Liver (tissue), 8 donors: ENCODE measurements at regions not wholly inside any gene's neighbourhood (a gene's known extent, or its start where the extent isn't known, plus 50 kb on each side); places are given as distances from the start of the nearest gene placed in this dataset.

Experiments used
- DNase-seq: peaks from one replicate; pipeline ENCODE4 v3.0.0-alpha.2; 2017; ENCODE audit warnings: low spot score
- H3K27ac ChIP-seq, 2 donors: one replicate each; pipeline ENCODE4 v1.7.0; 2013; ENCODE audit warnings: inconsistent platforms in 2 of 2, low read length in 2 of 2, control low read depth in 1 of 2, low read depth in 1 of 2, mild to moderate bottlenecking in 1 of 2
- H3K27me3 ChIP-seq, 4 donors: one replicate each; pipeline versions ENCODE4 v1.6.1 to v1.7.0; 2013; ENCODE audit warnings: low read length in 3 of 4, inconsistent platforms in 1 of 4, mild to moderate bottlenecking in 1 of 4, moderate library complexity in 1 of 4; ENCODE audit not compliant: control insufficient read depth in 4 of 4, insufficient read depth in 4 of 4
- H3K36me3 ChIP-seq, 4 donors: one replicate each; pipeline versions ENCODE4 v1.6.1 to v1.7.0; 2013; ENCODE audit warnings: low read length in 3 of 4, mild to moderate bottlenecking in 3 of 4, low read depth in 1 of 4, moderate library complexity in 1 of 4; ENCODE audit not compliant: control insufficient read depth in 4 of 4, insufficient read depth in 3 of 4
- H3K4me1 ChIP-seq, 4 donors: one replicate each; pipeline versions ENCODE4 v1.6.1 to v1.7.0; 2013; ENCODE audit warnings: low read length in 3 of 4, mild to moderate bottlenecking in 3 of 4, moderate library complexity in 1 of 4; ENCODE audit not compliant: control insufficient read depth in 4 of 4, insufficient read depth in 4 of 4
- H3K4me3 ChIP-seq, 3 donors: one replicate each; pipeline versions ENCODE4 v1.6.1 to v1.7.0; 2013; ENCODE audit warnings: low read length in 3 of 3, control low read depth in 1 of 3, low read depth in 1 of 3, mild to moderate bottlenecking in 1 of 3
- H3K9ac ChIP-seq, 2 donors: one replicate each; pipeline ENCODE4 v1.7.0; 2013; ENCODE audit warnings: low read length in 2 of 2, mild to moderate bottlenecking in 2 of 2, moderate library complexity in 2 of 2, control low read depth in 1 of 2, low read depth in 1 of 2
- H3K9me3 ChIP-seq, 4 donors: one replicate each; pipeline versions ENCODE4 v1.6.1 to v1.7.0; 2013; ENCODE audit warnings: low read length in 3 of 4; ENCODE audit not compliant: control insufficient read depth in 4 of 4
- ATF3 ChIP-seq: IDR thresholded peaks from 2 replicates; pipeline ENCODE4 v1.6.1; 2016; ENCODE audit warnings: antibody characterized with exemption
- CTCF ChIP-seq: fragments of 150-350 bp; IDR thresholded peaks from 2 replicates; pipeline ENCODE4 v1.5.1; 2017; ENCODE audit warnings: improper control_type of control experiment, low read depth, low read length; ENCODE audit not compliant: missing input control
- EGR1 ChIP-seq, 2 donors: IDR thresholded peaks; 2 replicates each; pipeline ENCODE4 v1.6.1; 2016 to 2018; ENCODE audit warnings: antibody characterized with exemption in 2 of 2, low read depth in 2 of 2
- FOXA1 ChIP-seq: IDR thresholded peaks from 2 replicates; pipeline ENCODE4 v1.6.1; 2016; ENCODE audit warnings: antibody characterized with exemption
- FOXA2 ChIP-seq: IDR thresholded peaks from 2 replicates; pipeline ENCODE4 v1.6.1; 2016; ENCODE audit warnings: antibody characterized with exemption
- HNF4A ChIP-seq, 2 donors: conservative IDR thresholded peaks; 2 replicates each; pipeline ENCODE4 v1.6.1; 2016; ENCODE audit warnings: antibody characterized with exemption in 2 of 2, mild to moderate bottlenecking in 2 of 2
- HNF4G ChIP-seq: IDR thresholded peaks from 2 replicates; pipeline ENCODE4 v1.6.1; 2016; ENCODE audit warnings: antibody characterized with exemption
- JUND ChIP-seq, 2 donors: IDR thresholded peaks; 2 replicates each; pipeline ENCODE4 v1.6.1; 2016; ENCODE audit warnings: antibody characterized with exemption in 2 of 2
- MAX ChIP-seq: IDR thresholded peaks from 2 replicates; pipeline ENCODE4 v1.6.1; 2016; ENCODE audit warnings: antibody characterized with exemption
- NR2F2 ChIP-seq: IDR thresholded peaks from 2 replicates; pipeline ENCODE4 v1.6.1; 2016; ENCODE audit warnings: antibody characterized with exemption
- RAD21 ChIP-seq, 2 donors: IDR thresholded peaks; 2 replicates each; pipeline ENCODE4 v1.6.1; 2016; ENCODE audit warnings: antibody characterized with exemption in 2 of 2, mild to moderate bottlenecking in 2 of 2
- REST ChIP-seq: IDR thresholded peaks from 2 replicates; pipeline ENCODE4 v1.6.1; 2016; ENCODE audit warnings: antibody characterized with exemption, mild to moderate bottlenecking
- RXRA ChIP-seq, 2 donors: IDR thresholded peaks; 2 replicates each; pipeline ENCODE4 v1.6.1; 2017 to 2018; ENCODE audit warnings: antibody characterized with exemption in 2 of 2, mild to moderate bottlenecking in 1 of 2
- TAF1 ChIP-seq: conservative IDR thresholded peaks from 2 replicates; pipeline ENCODE4 v1.6.1; 2016; ENCODE audit warnings: antibody characterized with exemption, mild to moderate bottlenecking
- YY1 ChIP-seq: IDR thresholded peaks from 2 replicates; pipeline ENCODE4 v1.6.1; 2016; ENCODE audit warnings: antibody characterized with exemption, mild to moderate bottlenecking
- ZBTB33 ChIP-seq: IDR thresholded peaks from 2 replicates; pipeline ENCODE4 v1.6.1; 2016; ENCODE audit warnings: antibody characterized with exemption
- WGBS: extraction: QIAGEN DNeasy Blood & Tissue Kit; methylation state at CpG from one replicate; pipeline ENCODE4 v1.1.7; 2013; 5-methylcytosine and 5-hydroxymethylcytosine counted together
- donor health status: healthy.
- donor health status: healthy.
- donor health status: healthy.
- donor health status: healthy.
- donor health status: healthy.

GRCh38 chr6:53431704-53432103, 83.0 kb upstream of the ELOVL5 start:
- peaks cover 2 to 30% (median 13%) of the 10 kb centered on the region in 4 donors for H3K4me1 ChIP-seq
- H3K27ac ChIP-seq, result peak overlapping the region; percentile 85 to 87
- H3K4me3 ChIP-seq, result no peak overlapping the region
- no peaks in the 10 kb centered on the region for H3K36me3 ChIP-seq
- H3K9ac ChIP-seq, result no peak overlapping the region
- no peak for DNase-seq
- H3K27me3 ChIP-seq, result no peaks in the 10 kb centered on the region
- WGBS, result 54% methylated on average over 4 of the region's 4 CpGs
- no peaks in the 10 kb centered on the region for H3K9me3 ChIP-seq
- TF ChIP-seq HNF4A (conservative IDR thresholded peaks at IDR 0.05) (peak in 1 of 2 donors; percentile 64), RAD21 (IDR thresholded peaks at IDR 0.05) (no peak), ZBTB33 (no peak), MAX (no peak), CTCF (no peak), HNF4G (peak; percentile 41), RXRA (IDR thresholded peaks at IDR 0.05) (no peak), TAF1 (no peak), ATF3 (no peak), JUND (IDR thresholded peaks at IDR 0.05) (peak in 1 of 2 donors; percentile 11)

GRCh38 chr6:53429401-53429800, 80.7 kb upstream of the ELOVL5 start:
- Histone ChIP-seq H3K27ac (no peak overlapping the region), H3K4me3 (no peak overlapping the region), H3K9me3 (no peaks in the 10 kb centered on the region), H3K4me1 (peaks cover 2 to 43% (median 13%) of the 10 kb centered on the region in 4 donors), H3K27me3 (no peaks in the 10 kb centered on the region), H3K9ac (no peak overlapping the region), H3K36me3 (no peaks in the 10 kb centered on the region)
- no peak for DNase-seq
- TF ChIP-seq RXRA (IDR thresholded peaks at IDR 0.05) (no peak), YY1 (no peak), NR2F2 (no peak), MAX (no peak), ATF3 (no peak), HNF4A (conservative IDR thresholded peaks at IDR 0.05) (no peak), RAD21 (IDR thresholded peaks at IDR 0.05) (no peak), ZBTB33 (no peak), CTCF (no peak), EGR1 (IDR thresholded peaks at IDR 0.05; ENCODE audit: low read depth in 2 of 2) (no peak), JUND (IDR thresholded peaks at IDR 0.05) (no peak), FOXA1 (no peak), REST (no peak), FOXA2 (no peak), HNF4G (no peak)
